Natural killer cell (primary cell): ENCODE measurements at regions not wholly inside any gene's neighbourhood (a gene's known extent, or its start where the extent isn't known, plus 50 kb on each side); places are given as distances from the start of the nearest gene placed in this dataset.

Source experiments
- ATAC-seq, 3 donors: fragments of 150-1000 bp in 2 of 3; fragments of 200-7000 bp in 1 of 3; cut with Tn5 transposase; 1 replicate in 1 of 3; 2 replicates in 2 of 3; pipeline ENCODE4 v1.10.0; 2021; ENCODE audit warnings: mild to moderate bottlenecking in 2 of 3, moderate library complexity in 2 of 3
- DNase-seq, 2 donors: peaks; one replicate each; pipeline versions ENCODE4 v3.0.0 to v3.0.0-alpha.2; 2013 to 2021; ENCODE audit warnings: mixed read lengths in 1 of 2
- H3K27ac ChIP-seq: one replicate; pipeline ENCODE4 v1.5.1; 2013; ENCODE audit warnings: mild to moderate bottlenecking, low read length
- H3K27me3 ChIP-seq: one replicate; pipeline ENCODE4 v1.6.1; 2013; ENCODE audit warnings: low read length; ENCODE audit not compliant: control insufficient read depth, insufficient read depth
- H3K36me3 ChIP-seq: one replicate; pipeline ENCODE4 v1.6.1; 2013; ENCODE audit warnings: low read length; ENCODE audit not compliant: control insufficient read depth, insufficient read depth
- H3K4me1 ChIP-seq: one replicate; pipeline ENCODE4 v1.6.1; 2013; ENCODE audit warnings: low read length; ENCODE audit not compliant: control insufficient read depth, insufficient read depth
- H3K4me3 ChIP-seq: one replicate; pipeline ENCODE4 v1.5.1; 2013; ENCODE audit warnings: low read length
- H3K9me3 ChIP-seq: one replicate; pipeline ENCODE4 v1.6.1; 2013; ENCODE audit warnings: low read length; ENCODE audit not compliant: control insufficient read depth, insufficient read depth
- H3K27ac Mint-ChIP-seq, 2 donors: one replicate each; pipeline ENCODE4 v1.8.0; 2022; ENCODE audit warnings: mild to moderate bottlenecking in 2 of 2, mixed read lengths in 2 of 2, moderate library complexity in 1 of 2
- H3K27me3 Mint-ChIP-seq, 2 donors: one replicate each; pipeline ENCODE4 v1.8.0; 2022; ENCODE audit warnings: low read depth in 2 of 2, mixed read lengths in 2 of 2
- H3K36me3 Mint-ChIP-seq: one replicate; pipeline ENCODE4 v1.8.0; 2022; ENCODE audit warnings: mixed read lengths
- H3K4me1 Mint-ChIP-seq, 2 donors: one replicate each; pipeline ENCODE4 v1.8.0; 2022; ENCODE audit warnings: mixed read lengths in 2 of 2
- H3K4me3 Mint-ChIP-seq: one replicate; pipeline ENCODE4 v1.8.0; 2022; ENCODE audit warnings: mild to moderate bottlenecking, moderate library complexity, mixed read lengths
- H3K9me3 Mint-ChIP-seq, 2 donors: one replicate each; pipeline ENCODE4 v1.8.0; 2022; ENCODE audit warnings: mixed read lengths in 2 of 2
- WGBS: methylation state at CpG from one replicate; pipeline ENCODE4 v1.1.7; 2013; ENCODE audit warnings: missing lambda C conversion rate; ENCODE audit not compliant: insufficient coverage; 5-methylcytosine and 5-hydroxymethylcytosine counted together
- intact Hi-C: fragments of 100-400 bp; cut with micrococcal nuclease; formaldehyde crosslinking; loops from one replicate; pipeline ENCODE4 v1.14.2; 2022
- TF ChIP-seq, protein P1 (sequence below): fragments of 200-600 bp; IDR thresholded peaks from one replicate; pipeline ENCODE4 v1.8.0; 2022; ENCODE audit warnings: antibody characterized with exemption

DNA sequence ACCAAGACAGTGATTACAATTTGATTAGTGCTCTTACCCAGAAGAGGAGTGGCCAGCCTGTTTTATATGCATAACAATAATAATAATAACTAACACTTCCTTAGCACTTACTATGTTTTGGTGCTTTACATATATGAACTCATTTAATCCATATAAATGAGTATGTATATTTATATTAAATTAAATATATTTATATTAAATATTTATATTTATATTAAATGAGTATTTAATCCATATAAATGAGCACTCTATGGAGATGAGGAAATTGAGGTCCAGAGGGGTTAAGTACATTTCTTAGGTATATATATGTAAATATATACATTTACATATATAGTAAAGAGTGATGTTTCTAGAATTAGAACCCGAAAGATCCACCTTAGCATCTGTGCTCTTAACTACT, 673.9 kb upstream of the ACVR2A start:
- no peak overlapping the region for H3K27ac ChIP-seq
- Mint-ChIP-seq H3K4me3 (no peak overlapping the region), H3K4me1 (no peaks in the 10 kb centered on the region), H3K27me3 (no peaks in the 10 kb centered on the region), H3K36me3 (no peaks in the 10 kb centered on the region), H3K27ac (no peak overlapping the region), H3K9me3 (peaks cover 0 to 3% of the 10 kb centered on the region in 2 donors)
- TF ChIP-seq, protein P1, sequence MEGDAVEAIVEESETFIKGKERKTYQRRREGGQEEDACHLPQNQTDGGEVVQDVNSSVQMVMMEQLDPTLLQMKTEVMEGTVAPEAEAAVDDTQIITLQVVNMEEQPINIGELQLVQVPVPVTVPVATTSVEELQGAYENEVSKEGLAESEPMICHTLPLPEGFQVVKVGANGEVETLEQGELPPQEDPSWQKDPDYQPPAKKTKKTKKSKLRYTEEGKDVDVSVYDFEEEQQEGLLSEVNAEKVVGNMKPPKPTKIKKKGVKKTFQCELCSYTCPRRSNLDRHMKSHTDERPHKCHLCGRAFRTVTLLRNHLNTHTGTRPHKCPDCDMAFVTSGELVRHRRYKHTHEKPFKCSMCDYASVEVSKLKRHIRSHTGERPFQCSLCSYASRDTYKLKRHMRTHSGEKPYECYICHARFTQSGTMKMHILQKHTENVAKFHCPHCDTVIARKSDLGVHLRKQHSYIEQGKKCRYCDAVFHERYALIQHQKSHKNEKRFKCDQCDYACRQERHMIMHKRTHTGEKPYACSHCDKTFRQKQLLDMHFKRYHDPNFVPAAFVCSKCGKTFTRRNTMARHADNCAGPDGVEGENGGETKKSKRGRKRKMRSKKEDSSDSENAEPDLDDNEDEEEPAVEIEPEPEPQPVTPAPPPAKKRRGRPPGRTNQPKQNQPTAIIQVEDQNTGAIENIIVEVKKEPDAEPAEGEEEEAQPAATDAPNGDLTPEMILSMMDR, result no peak
- intact Hi-C loops, result no loop called here
- H3K27me3 ChIP-seq, result no peaks in the 10 kb centered on the region
- H3K4me3 ChIP-seq, result no peak overlapping the region
- no peak for ATAC-seq
- no CpG with 5 or more reads among the region's 1 CpG for WGBS
- no peaks in the 10 kb centered on the region for H3K9me3 ChIP-seq
- H3K36me3 ChIP-seq, result no peaks in the 10 kb centered on the region
- no peak for DNase-seq
- no peaks in the 10 kb centered on the region for H3K4me1 ChIP-seq

DNA sequence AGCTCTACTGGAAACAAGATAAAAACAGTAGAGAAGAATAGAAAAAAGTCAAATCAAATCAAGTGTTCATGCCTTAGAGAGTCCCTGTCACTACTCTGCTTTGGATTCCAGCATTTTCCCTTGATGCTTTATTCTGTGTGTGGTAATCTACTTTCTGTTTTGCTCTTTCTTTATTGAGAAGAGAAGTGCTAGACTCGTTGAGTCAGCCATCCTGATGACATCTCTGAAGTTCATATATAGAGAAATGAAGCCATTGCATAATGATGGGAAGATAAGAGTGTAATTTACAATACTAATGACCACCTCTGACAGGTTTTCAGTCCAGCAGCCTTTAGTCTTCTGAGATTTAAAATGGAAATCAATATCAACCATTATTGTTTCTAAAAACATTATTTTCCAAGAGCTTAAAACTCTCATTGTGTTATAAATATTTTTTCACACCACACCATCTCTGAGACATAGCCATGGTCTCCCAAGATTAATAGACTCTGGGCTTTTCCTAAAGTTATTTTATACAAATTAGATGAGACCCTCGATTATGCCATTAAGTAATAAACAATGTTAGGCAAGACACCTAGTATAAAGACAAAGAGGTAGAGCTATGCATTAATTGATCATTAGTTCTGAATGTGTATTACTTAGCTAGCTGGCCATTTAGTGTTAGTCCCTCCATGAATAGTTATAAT, 679.0 kb upstream of the ACVR2A start:
- no peaks in the 10 kb centered on the region for H3K36me3 ChIP-seq
- H3K27me3 ChIP-seq, result no peaks in the 10 kb centered on the region
- H3K4me1 ChIP-seq, result no peaks in the 10 kb centered on the region
- peaks cover 0 to 3% of the 10 kb centered on the region in 2 donors for H3K27me3 Mint-ChIP-seq
- H3K27ac ChIP-seq, result no peak overlapping the region
- WGBS, result 25% methylated on average over 1 of the region's 2 CpGs
- DNase-seq, result no peak
- no peaks in the 10 kb centered on the region for H3K9me3 ChIP-seq
- H3K9me3 Mint-ChIP-seq, result peaks cover 0 to 3% of the 10 kb centered on the region in 2 donors
- intact Hi-C loops, result no loop called here
- no peak overlapping the region for H3K4me3 ChIP-seq
- H3K27ac Mint-ChIP-seq, result no peak overlapping the region
- TF ChIP-seq, protein P1, result no peak
- no peaks in the 10 kb centered on the region for H3K4me1 Mint-ChIP-seq
- no peak overlapping the region for H3K4me3 Mint-ChIP-seq
- ATAC-seq, result no peak
- no peaks in the 10 kb centered on the region for H3K36me3 Mint-ChIP-seq

DNA sequence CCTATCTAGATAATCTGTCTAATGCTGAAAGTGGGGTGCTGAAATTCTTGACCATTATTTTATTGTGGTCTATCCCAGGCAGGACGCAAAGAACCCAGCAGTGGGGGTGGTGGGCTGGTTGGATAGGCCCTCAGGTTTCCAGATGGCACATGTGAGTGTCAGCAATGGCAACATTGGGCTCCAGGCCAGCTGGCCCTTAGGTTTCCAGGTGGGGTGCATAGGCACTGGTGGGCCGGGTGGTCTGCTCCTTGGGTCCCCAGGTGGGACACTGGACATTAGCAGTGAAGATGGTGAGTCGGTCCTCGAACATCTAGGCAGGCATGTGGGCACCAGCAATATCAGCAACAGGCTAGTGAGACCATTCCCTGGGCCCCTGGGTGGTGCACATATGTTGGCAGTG, 680.3 kb upstream of the ACVR2A start:
- WGBS, result 90% methylated on average over 4 of the region's 4 CpGs
- peaks cover 0 to 5% of the 10 kb centered on the region in 2 donors for H3K27me3 Mint-ChIP-seq
- intact Hi-C loops, result no loop called here
- H3K9me3 Mint-ChIP-seq, result peaks cover 0 to 3% of the 10 kb centered on the region in 2 donors
- H3K36me3 Mint-ChIP-seq, result no peaks in the 10 kb centered on the region
- Histone ChIP-seq H3K27me3 (no peaks in the 10 kb centered on the region), H3K4me1 (no peaks in the 10 kb centered on the region), H3K9me3 (no peaks in the 10 kb centered on the region), H3K27ac (no peak overlapping the region), H3K36me3 (no peaks in the 10 kb centered on the region), H3K4me3 (no peak overlapping the region)
- ATAC-seq, result no peak
- no peaks in the 10 kb centered on the region for H3K4me1 Mint-ChIP-seq
- DNase-seq, result no peak
- no peak overlapping the region for H3K27ac Mint-ChIP-seq
- TF ChIP-seq, protein P1, result no peak
- no peak overlapping the region for H3K4me3 Mint-ChIP-seq

DNA sequence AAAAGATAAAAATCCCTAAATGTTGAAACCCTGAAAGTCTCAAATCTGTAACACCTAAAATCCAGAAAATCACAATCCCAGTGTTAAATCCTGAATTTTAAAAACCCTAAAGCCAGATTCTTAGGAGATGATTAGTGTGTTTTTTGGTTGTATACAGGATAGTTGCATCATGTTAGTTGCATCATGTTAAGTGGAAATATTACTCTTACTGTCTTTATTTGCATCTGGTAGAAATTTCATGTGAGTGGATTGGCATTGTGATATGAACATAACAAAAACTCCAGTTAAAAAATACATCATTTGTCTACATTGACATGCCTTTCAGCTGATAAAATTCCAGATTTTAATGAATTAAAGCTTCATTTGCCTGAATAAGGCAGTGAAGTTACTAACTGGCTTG, 683.1 kb upstream of the ACVR2A start:
- intact Hi-C loops, result no loop called here
- H3K4me3 ChIP-seq, result no peak overlapping the region
- H3K27me3 ChIP-seq, result no peaks in the 10 kb centered on the region
- H3K4me3 Mint-ChIP-seq, result no peak overlapping the region
- H3K4me1 ChIP-seq, result no peaks in the 10 kb centered on the region
- H3K27ac Mint-ChIP-seq, result no peak overlapping the region
- H3K27me3 Mint-ChIP-seq, result peaks cover 0 to 5% of the 10 kb centered on the region in 2 donors
- H3K27ac ChIP-seq, result no peak overlapping the region
- DNase-seq (no peak), ATAC-seq (no peak)
- H3K36me3 Mint-ChIP-seq, result no peaks in the 10 kb centered on the region
- no peaks in the 10 kb centered on the region for H3K4me1 Mint-ChIP-seq
- TF ChIP-seq, protein P1, result no peak
- peaks cover 0 to 2% of the 10 kb centered on the region in 2 donors for H3K9me3 Mint-ChIP-seq
- H3K36me3 ChIP-seq, result no peaks in the 10 kb centered on the region
- H3K9me3 ChIP-seq, result no peaks in the 10 kb centered on the region
